Naive thymus-derived CD4-positive, alpha-beta T cell (primary cell): ENCODE measurements at regions not wholly inside any gene's neighbourhood (a gene's known extent, or its start where the extent isn't known, plus 50 kb on each side); places are given as distances from the start of the nearest gene placed in this dataset. TPM values are rescaled to one million over a fixed set of nuclear protein-coding genes. Genes with fewer than 3 reads are reported as not detected.
"Not testable (repeated sequence)": the region's sequence is repeated elsewhere in the genome, so short reads cannot be mapped to it uniquely, and the experiment has no call there.

Experiments
- ATAC-seq: fragments of 150-1000 bp; cut with Tn5 transposase; 2 replicates; pipeline ENCODE4 v1.10.0; 2021; ENCODE audit warnings: mild to moderate bottlenecking, moderate library complexity
- CTCF ChIA-PET: fragments of 350-600 bp; sonication (Branson Sonifier 250); formaldehyde crosslinking; loops from one replicate; lab custom pipeline; 2021; ENCODE audit warnings: antibody characterized with exemption; lab: Charles Lee
- POLR2A ChIA-PET: fragments of 350-600 bp; sonication (Branson Sonifier 250); formaldehyde crosslinking; loops from one replicate; lab custom pipeline; 2021; ENCODE audit warnings: antibody characterized with exemption, inconsistent platforms; lab: Charles Lee
- DNase-seq, 9 donors: peaks; one replicate each; pipeline versions ENCODE4 v3.0.0 to v3.0.0-alpha.2; 2020 to 2022; ENCODE audit warnings: mixed read lengths in 1 of 9
- H3K27ac ChIP-seq: one replicate; pipeline ENCODE4 v1.7.0; 2013; ENCODE audit warnings: mild to moderate bottlenecking, low read depth, low read length, moderate library complexity
- H3K27me3 ChIP-seq, 2 donors: one replicate each; pipeline ENCODE4 v1.7.0; 2013; ENCODE audit warnings: low read length in 2 of 2, mild to moderate bottlenecking in 2 of 2, moderate library complexity in 2 of 2; ENCODE audit not compliant: control insufficient read depth in 2 of 2, insufficient read depth in 2 of 2
- H3K36me3 ChIP-seq, 3 experiments: 1 replicate in 2 of 3; 2 replicates in 1 of 3; pipeline ENCODE4 v1.7.0; 2013; ENCODE audit warnings: low read length in 3 of 3, mild to moderate bottlenecking in 3 of 3, moderate library complexity in 1 of 3; ENCODE audit not compliant: insufficient read depth in 3 of 3, control insufficient read depth in 2 of 3
- H3K4me1 ChIP-seq, 2 donors: one replicate each; pipeline ENCODE4 v1.7.0; 2013; ENCODE audit warnings: low read length in 2 of 2, mild to moderate bottlenecking in 2 of 2, moderate library complexity in 1 of 2; ENCODE audit not compliant: control insufficient read depth in 2 of 2, insufficient read depth in 2 of 2
- H3K4me3 ChIP-seq: 2 replicates; pipeline ENCODE4 v1.7.0; 2013; ENCODE audit warnings: mild to moderate bottlenecking, low read length
- H3K9me3 ChIP-seq, 3 experiments: 1 replicate in 2 of 3; 2 replicates in 1 of 3; pipeline ENCODE4 v1.7.0; 2013; ENCODE audit warnings: low read length in 3 of 3; ENCODE audit not compliant: control insufficient read depth in 2 of 3
- H3K27ac Mint-ChIP-seq, 9 donors: one replicate each; pipeline ENCODE4 v1.8.0; 2020 to 2022; ENCODE audit warnings: mixed read lengths in 9 of 9, mild to moderate bottlenecking in 8 of 9, moderate library complexity in 5 of 9, inconsistent platforms in 2 of 9
- H3K27me3 Mint-ChIP-seq, 5 donors: one replicate each; pipeline ENCODE4 v1.8.0; 2021 to 2022; ENCODE audit warnings: mixed read lengths in 5 of 5, mild to moderate bottlenecking in 1 of 5
- H3K36me3 Mint-ChIP-seq, 5 donors: one replicate each; pipeline ENCODE4 v1.8.0; 2020 to 2022; ENCODE audit warnings: mixed read lengths in 5 of 5, mild to moderate bottlenecking in 3 of 5, inconsistent platforms in 1 of 5
- H3K4me1 Mint-ChIP-seq, 7 donors: one replicate each; pipeline ENCODE4 v1.8.0; 2020 to 2022; ENCODE audit warnings: mixed read lengths in 7 of 7, mild to moderate bottlenecking in 3 of 7, inconsistent platforms in 1 of 7
- H3K4me3 Mint-ChIP-seq, 10 donors: one replicate each; pipeline ENCODE4 v1.8.0; 2020 to 2022; ENCODE audit warnings: mild to moderate bottlenecking in 10 of 10, mixed read lengths in 10 of 10, moderate library complexity in 6 of 10, inconsistent platforms in 2 of 10
- H3K9me3 Mint-ChIP-seq, 11 donors: one replicate each; pipeline ENCODE4 v1.8.0; 2020 to 2022; ENCODE audit warnings: mixed read lengths in 11 of 11, mild to moderate bottlenecking in 4 of 11, inconsistent platforms in 1 of 11, moderate library complexity in 1 of 11
- intact Hi-C, 2 donors: fragments of 100-400 bp; cut with micrococcal nuclease; formaldehyde crosslinking; loops; one replicate each; pipeline ENCODE4 v1.15.1; 2023
- microRNA-seq: library from miRNA; unstranded; fragments of <30 nt; microRNA quantifications from one replicate; pipeline ENCODE4 v1.2.0, GENCODE V29; 2022; ENCODE audit warnings: borderline microRNAs expressed

DNA sequence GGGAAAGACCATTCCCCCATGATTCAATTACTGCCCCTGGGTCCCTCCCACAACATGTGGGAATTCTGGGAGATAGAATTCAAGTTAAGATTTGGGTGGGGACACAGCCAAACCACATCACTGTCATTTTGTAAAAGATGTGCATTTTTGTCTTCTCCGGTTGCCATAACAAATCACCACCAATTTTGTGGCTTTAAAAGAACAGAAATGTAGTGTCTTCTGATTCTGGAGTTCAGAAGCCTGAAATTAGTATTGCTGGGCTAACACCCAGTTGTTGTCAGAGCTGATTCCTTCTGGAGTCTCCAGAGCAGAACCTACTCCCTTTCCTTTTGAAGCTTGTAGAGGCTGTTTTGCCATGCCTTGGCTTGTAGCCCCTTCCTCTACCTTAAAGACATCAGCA lies 54.1 kb upstream of the DHRSX start:
- H3K4me3 Mint-ChIP-seq = no peak overlapping the region
- no peak overlapping the region for H3K4me3 ChIP-seq
- DNase-seq = no peak
- H3K4me1 ChIP-seq = no peaks in the 10 kb centered on the region
- H3K27ac ChIP-seq = no peak overlapping the region
- peaks cover 0 to 7% (median 5%) of the 10 kb centered on the region in 11 donors for H3K9me3 Mint-ChIP-seq
- no peak overlapping the region for H3K27ac Mint-ChIP-seq
- ATAC-seq = no peak
- ChIA-PET CTCF (no interaction called here), POLR2A (no interaction called here)
- no peaks in the 10 kb centered on the region for H3K9me3 ChIP-seq
- H3K27me3 ChIP-seq = no peaks in the 10 kb centered on the region
- intact Hi-C loops = no loop called here
- no peaks in the 10 kb centered on the region for H3K4me1 Mint-ChIP-seq
- peaks cover 0 to 38% (median 29%) of the 10 kb centered on the region in 5 donors for H3K27me3 Mint-ChIP-seq
- no peaks in the 10 kb centered on the region for H3K36me3 ChIP-seq
- peaks cover 0 to 5% (median 0%) of the 10 kb centered on the region in 5 donors for H3K36me3 Mint-ChIP-seq

DNA sequence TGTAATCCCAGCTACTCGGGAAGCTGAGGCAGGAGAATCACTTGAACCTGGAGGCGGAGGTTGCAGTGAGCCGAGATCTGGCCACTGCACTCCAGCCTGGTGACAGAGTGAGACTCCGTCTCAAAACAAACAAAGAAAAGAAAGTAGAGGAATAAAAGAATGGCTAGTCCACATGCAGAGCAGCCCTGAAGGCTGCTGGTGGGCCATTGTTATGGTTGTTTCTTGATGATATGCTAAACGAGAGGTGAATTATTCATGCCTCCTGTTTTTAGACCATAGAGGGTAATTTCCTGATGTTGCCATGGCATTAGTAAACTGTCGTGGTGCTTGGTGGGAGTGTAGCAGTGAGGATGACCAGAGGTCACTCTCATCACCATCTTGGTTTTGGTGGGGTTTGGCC lies 53.3 kb upstream of the DHRSX start:
- POLR2A ChIA-PET = not testable (repeated sequence)

DNA sequence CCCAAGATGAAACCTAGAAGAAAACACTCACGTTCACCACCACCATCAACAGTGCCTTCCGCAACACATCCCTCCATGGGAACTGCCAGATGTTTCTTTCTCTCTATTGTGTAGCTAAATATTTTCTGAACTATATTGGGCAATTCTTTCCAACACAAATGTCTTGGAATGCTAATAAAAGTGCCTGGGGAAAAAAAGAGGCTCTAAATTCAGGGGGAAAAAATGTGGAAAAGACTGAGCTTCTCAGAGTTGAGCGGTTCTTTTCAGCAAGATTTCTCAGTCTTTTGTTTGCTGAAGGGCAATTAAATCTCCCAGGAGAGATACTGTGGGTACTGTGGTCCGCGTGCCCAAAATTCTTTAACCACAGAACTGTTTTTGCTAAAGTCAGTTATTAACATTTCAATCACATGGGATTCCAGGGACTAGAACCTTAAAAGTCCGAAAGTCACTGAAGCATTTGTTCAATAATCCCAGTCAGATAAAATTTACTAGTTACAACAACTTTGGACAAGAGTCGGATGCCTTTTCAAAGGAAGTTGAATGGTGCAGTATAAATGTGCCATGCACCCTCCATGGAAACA lies 51.9 kb upstream of the DHRSX start:
- Mint-ChIP-seq H3K27me3 (peaks cover 0 to 26% (median 25%) of the 10 kb centered on the region in 5 donors), H3K36me3 (peaks cover 0 to 5% (median 0%) of the 10 kb centered on the region in 5 donors), H3K4me1 (no peaks in the 10 kb centered on the region), H3K27ac (no peak overlapping the region), H3K4me3 (no peak overlapping the region), H3K9me3 (peaks cover 0 to 9% (median 5%) of the 10 kb centered on the region in 11 donors)
- no peaks in the 10 kb centered on the region for H3K27me3 ChIP-seq
- no peak for ATAC-seq
- ChIA-PET POLR2A (no interaction called here), CTCF (no interaction called here)
- H3K27ac ChIP-seq = no peak overlapping the region
- H3K9me3 ChIP-seq = no peaks in the 10 kb centered on the region
- H3K4me3 ChIP-seq = no peak overlapping the region
- intact Hi-C loops = no loop called here
- H3K4me1 ChIP-seq = no peaks in the 10 kb centered on the region
- no peaks in the 10 kb centered on the region for H3K36me3 ChIP-seq
- DNase-seq = no peak

More for the DNA sequence above, 53.3 kb upstream of the DHRSX start:
- H3K27me3 ChIP-seq, H3K36me3 Mint-ChIP-seq, H3K36me3 ChIP-seq, H3K9me3 ChIP-seq, H3K4me1 Mint-ChIP-seq, H3K27ac Mint-ChIP-seq, H3K4me3 ChIP-seq, H3K9me3 Mint-ChIP-seq, CTCF ChIA-PET, H3K4me3 Mint-ChIP-seq, H3K4me1 ChIP-seq, H3K27ac ChIP-seq, ATAC-seq, intact Hi-C loops, DNase-seq: not testable (repeated sequence)
- H3K27me3 Mint-ChIP-seq = peaks cover 0 to 34% (median 26%) of the 10 kb centered on the region in 5 donors

DNA sequence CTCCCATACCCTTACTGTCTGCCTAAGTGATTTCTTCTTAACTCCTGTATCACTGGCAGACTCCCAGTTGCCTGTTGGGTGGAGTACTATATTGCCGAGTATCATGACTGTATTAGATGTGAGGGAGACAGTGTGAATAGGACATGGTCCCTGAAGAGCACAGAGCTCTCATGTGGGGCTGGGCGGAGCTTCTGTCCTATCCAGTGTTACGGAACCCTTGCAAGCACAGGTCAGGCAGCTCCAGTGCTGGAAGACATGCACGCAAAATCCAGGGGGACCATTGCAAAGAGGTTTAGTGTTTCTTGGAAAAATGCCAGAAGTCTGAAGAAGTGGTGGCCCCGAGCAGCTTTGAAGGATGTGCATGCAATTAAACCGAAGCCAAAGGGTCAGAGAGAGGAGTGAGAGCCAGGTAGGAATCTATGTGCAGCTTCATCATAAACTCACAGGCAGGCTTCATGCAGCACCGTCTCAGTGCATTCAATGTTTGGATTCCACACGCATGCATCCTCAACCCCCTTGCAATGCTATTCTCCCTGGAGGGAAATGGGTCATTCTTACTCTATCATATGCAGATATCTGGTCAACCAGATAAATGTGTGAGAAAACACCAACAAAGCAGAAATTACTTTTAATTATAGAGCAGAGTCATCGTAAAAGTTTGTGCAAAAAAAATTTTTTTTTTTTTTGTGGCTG lies 49.7 kb upstream of the DHRSX start:
- ATAC-seq = no peak
- intact Hi-C loops = no loop called here
- Histone ChIP-seq H3K27ac (no peak overlapping the region), H3K9me3 (no peaks in the 10 kb centered on the region), H3K36me3 (no peaks in the 10 kb centered on the region), H3K4me3 (no peak overlapping the region), H3K27me3 (no peaks in the 10 kb centered on the region), H3K4me1 (no peaks in the 10 kb centered on the region)
- ChIA-PET POLR2A (no interaction called here), CTCF (no interaction called here)
- no peak overlapping the region for H3K4me3 Mint-ChIP-seq
- H3K4me1 Mint-ChIP-seq = no peaks in the 10 kb centered on the region
- no peak for DNase-seq
- peaks cover 0 to 12% (median 6%) of the 10 kb centered on the region in 5 donors for H3K36me3 Mint-ChIP-seq
- no peak overlapping the region for H3K27ac Mint-ChIP-seq
- peaks cover 0 to 24% (median 8%) of the 10 kb centered on the region in 11 donors for H3K9me3 Mint-ChIP-seq
- peaks cover 0 to 18% (median 12%) of the 10 kb centered on the region in 5 donors for H3K27me3 Mint-ChIP-seq

Small RNA genes lying in the stretch of these regions (microRNA-seq; reads per million reads assigned to microRNA genes)
- not detected for gene MIR6089
